GM06990 (cell line): ENCODE measurements at regions not wholly inside any gene's neighbourhood (a gene's known extent, or its start where the extent isn't known, plus 50 kb on each side); places are given as distances from the start of the nearest gene placed in this dataset.

Experiments used
- DNase-seq: peaks from one replicate; pipeline ENCODE4 v3.0.0-alpha.2; 2011; ENCODE audit not compliant: insufficient read length; ENCODE audit errors: extremely low read depth
- H3K27me3 ChIP-seq: replicated peaks from 2 replicates; pipeline ENCODE4 v1.6.0; 2011; ENCODE audit warnings: low read length; ENCODE audit not compliant: control insufficient read depth, insufficient read depth
- H3K36me3 ChIP-seq: 2 replicates; pipeline ENCODE4 v1.5.1; 2011; ENCODE audit warnings: low read length; ENCODE audit not compliant: control insufficient read depth, insufficient read depth
- H3K4me3 ChIP-seq: replicated peaks from 2 replicates; pipeline ENCODE4 v1.5.1; 2011; ENCODE audit warnings: low read depth, mild to moderate bottlenecking, control low read depth, low read length
- TF ChIP-seq, protein P1 (sequence below): IDR thresholded peaks from 2 replicates; pipeline ENCODE4 v1.5.1; 2011; ENCODE audit warnings: low read length, control low read depth, mild to moderate bottlenecking, inconsistent platforms; ENCODE audit not compliant: insufficient read depth, poor library complexity, severe bottlenecking

DNA sequence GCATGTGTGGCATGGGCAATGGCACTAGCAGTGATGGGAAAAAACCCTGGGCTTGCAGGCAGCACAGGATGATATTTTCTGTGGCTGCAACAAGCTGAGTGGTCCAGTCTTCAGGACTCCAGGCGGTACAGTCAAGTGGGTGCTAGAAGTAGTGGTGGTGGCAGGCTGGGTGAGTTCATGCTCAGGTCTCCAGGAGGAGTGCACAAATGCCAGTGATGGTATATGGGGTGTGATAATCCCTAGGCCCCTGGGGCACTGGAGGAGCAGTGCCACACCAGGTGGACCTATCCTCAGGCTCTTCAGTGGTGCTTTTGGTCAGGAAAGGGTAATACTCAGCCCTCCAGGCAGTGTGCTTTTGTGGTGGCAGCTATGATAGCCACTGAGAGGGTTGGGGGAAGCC lies 496.4 kb downstream of the PRR16 start:
- no peaks in the 10 kb centered on the region for H3K36me3 ChIP-seq
- DNase-seq = no peak
- H3K27me3 ChIP-seq = no peaks in the 10 kb centered on the region
- TF ChIP-seq, protein P1, sequence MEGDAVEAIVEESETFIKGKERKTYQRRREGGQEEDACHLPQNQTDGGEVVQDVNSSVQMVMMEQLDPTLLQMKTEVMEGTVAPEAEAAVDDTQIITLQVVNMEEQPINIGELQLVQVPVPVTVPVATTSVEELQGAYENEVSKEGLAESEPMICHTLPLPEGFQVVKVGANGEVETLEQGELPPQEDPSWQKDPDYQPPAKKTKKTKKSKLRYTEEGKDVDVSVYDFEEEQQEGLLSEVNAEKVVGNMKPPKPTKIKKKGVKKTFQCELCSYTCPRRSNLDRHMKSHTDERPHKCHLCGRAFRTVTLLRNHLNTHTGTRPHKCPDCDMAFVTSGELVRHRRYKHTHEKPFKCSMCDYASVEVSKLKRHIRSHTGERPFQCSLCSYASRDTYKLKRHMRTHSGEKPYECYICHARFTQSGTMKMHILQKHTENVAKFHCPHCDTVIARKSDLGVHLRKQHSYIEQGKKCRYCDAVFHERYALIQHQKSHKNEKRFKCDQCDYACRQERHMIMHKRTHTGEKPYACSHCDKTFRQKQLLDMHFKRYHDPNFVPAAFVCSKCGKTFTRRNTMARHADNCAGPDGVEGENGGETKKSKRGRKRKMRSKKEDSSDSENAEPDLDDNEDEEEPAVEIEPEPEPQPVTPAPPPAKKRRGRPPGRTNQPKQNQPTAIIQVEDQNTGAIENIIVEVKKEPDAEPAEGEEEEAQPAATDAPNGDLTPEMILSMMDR = no peak
- no peak overlapping the region for H3K4me3 ChIP-seq

DNA sequence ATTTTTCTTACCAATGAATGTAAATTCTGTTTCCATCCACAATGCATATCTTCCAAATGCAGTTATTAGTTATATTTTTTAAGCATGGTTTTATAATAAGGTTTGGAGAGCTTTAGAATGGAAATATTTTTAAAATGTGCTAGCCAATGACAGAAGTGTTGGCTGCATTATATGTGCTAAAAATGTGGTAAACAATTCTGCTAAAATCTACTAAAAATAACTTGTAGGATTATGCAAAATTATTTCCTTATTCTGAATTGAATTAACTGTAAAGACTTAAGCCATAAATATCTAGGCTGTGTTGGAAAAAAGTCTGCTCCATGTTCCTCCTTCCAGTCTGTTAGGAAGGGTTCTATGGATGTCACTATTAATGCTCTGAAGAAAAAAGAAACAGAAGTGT lies 503.3 kb downstream of the PRR16 start:
- H3K27me3 ChIP-seq = no peaks in the 10 kb centered on the region
- no peak for DNase-seq
- no peak overlapping the region for H3K4me3 ChIP-seq
- no peaks in the 10 kb centered on the region for H3K36me3 ChIP-seq
- TF ChIP-seq, protein P1 = no peak

DNA sequence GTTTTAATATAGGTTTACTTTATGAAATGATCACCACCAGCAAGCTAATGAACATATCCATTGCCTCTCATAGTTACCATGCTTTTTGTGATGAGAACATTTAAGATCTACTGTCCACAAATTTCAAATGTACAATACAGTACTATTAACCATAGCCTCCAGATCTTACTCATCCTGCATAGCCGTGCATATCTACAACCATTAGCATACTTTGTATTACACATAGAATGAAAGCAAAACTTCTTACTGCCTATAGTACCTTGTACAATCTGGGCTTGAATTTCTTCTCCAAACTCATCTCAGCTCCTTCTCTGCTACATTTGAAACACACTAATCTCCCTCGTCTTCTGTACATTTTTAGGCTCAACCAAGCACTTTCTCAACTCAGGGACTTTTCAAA lies 510.6 kb downstream of the PRR16 start:
- no peak overlapping the region for H3K4me3 ChIP-seq
- no peaks in the 10 kb centered on the region for H3K36me3 ChIP-seq
- TF ChIP-seq, protein P1 = no peak
- H3K27me3 ChIP-seq = no peaks in the 10 kb centered on the region
- no peak for DNase-seq

DNA sequence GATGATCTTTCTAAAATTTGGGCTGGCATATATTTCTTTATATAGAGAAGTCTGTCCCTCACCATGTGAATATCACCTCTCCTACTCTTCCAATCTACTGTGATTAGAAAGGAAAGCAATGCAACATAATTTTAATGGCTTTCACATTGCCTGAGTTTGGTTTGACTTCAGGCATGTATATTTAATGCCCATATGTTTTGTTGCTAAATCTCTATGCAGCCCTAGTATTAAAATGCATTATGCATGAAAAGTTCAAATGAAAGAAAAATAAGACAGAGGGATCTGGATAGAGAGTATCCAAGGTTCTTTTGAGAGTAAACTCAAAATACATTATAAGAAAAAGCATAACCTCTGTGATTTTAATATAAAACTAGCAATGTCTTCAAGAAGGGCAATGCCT lies 518.3 kb downstream of the PRR16 start:
- TF ChIP-seq, protein P1 = no peak

DNA sequence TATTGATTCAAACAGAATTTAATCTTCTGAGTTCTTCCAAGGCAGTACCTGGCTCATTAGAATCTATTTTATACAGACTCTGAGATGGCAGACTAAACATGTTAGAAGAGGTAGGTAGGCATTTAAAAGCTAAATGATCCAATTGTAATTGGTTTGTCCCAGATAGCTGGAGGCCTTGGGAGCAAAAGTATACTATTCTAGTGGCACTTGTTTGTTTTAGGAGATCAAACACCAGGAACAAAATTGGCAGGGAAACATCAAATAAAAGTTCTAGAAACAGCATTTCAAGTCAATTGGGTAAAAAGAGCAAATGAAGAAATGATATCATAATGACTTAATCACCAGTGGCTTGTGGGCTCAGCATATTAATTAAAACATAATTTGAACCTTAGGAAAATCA lies 521.4 kb downstream of the PRR16 start:
- DNase-seq = no peak
- Histone ChIP-seq H3K4me3 (no peak overlapping the region), H3K36me3 (no peaks in the 10 kb centered on the region)

More for the DNA sequence above, 518.3 kb downstream of the PRR16 start:
- no peaks in the 10 kb centered on the region for H3K27me3 ChIP-seq
- H3K4me3 ChIP-seq = no peak overlapping the region
- no peak for DNase-seq
- H3K36me3 ChIP-seq = no peaks in the 10 kb centered on the region

DNA sequence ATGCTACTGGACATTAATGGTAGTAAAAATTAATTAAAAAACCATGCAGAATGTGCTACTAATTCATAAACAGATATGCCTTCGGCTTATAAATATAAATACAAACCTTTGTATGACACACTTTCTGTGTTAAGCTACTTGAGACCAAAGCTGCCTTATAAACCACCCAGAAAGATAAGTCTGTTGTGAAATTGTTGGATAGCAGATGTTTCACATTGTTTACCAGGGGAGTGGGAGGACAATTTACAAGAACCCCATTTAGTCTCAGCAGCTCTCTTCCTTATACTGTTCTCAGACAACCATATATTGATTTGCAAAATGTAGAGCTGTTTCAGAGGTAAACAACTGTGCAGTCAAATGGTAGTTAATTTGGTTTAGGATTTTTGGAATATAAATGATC lies 524.4 kb downstream of the PRR16 start:
- no peak overlapping the region for H3K4me3 ChIP-seq
- no peak for DNase-seq
- H3K27me3 ChIP-seq = no peaks in the 10 kb centered on the region
- no peaks in the 10 kb centered on the region for H3K36me3 ChIP-seq
- TF ChIP-seq, protein P1 = no peak

More for the DNA sequence above, 521.4 kb downstream of the PRR16 start:
- no peaks in the 10 kb centered on the region for H3K27me3 ChIP-seq
- TF ChIP-seq, protein P1 = no peak
